HG03354 (cell line): ENCODE measurements at regions not wholly inside any gene's neighbourhood (a gene's known extent, or its start where the extent isn't known, plus 50 kb on each side); places are given as distances from the start of the nearest gene placed in this dataset.
"Not testable (repeated sequence)": the region's sequence is repeated elsewhere in the genome, so short reads cannot be mapped to it uniquely, and the experiment has no call there.

Experiments
- ATAC-seq: cut with Tn5 transposase; IDR thresholded peaks from one replicate; pipeline ENCODE4 v1.9.1; 2021; ENCODE audit warnings: mild to moderate bottlenecking; ENCODE audit not compliant: unreplicated experiment, poor library complexity, severe bottlenecking

- no peak for ATAC-seq
Observed at GRCh38 chr2:104904889-104905288, 51.0 kb downstream of the POU3F3 start.

- no peak for ATAC-seq
Observed at GRCh38 chr2:104909317-104909716, 55.4 kb downstream of the POU3F3 start.

GRCh38 chr2:104914509-104914908 is 60.6 kb downstream of the POU3F3 start:
- no peak for ATAC-seq

- no peak for ATAC-seq
Observed at GRCh38 chr2:104915107-104915793, 61.3 kb downstream of the POU3F3 start.

- ATAC-seq: no peak
Observed at GRCh38 chr2:104919127-104919526, 65.2 kb downstream of the POU3F3 start.

GRCh38 chr2:104923665-104924064 is 69.8 kb downstream of the POU3F3 start:
- no peak for ATAC-seq

GRCh38 chr2:104929663-104930062 is 75.7 kb downstream of the POU3F3 start:
- no peak for ATAC-seq

GRCh38 chr2:104930732-104931131 is 76.8 kb downstream of the POU3F3 start:
- ATAC-seq: no peak

- ATAC-seq: no peak
Observed at GRCh38 chr2:104932243-104932642, 78.3 kb downstream of the POU3F3 start.

GRCh38 chr2:104933151-104933917 is 79.4 kb downstream of the POU3F3 start:
- no peak for ATAC-seq

- no peak for ATAC-seq
Observed at GRCh38 chr2:104936527-104936926, 82.6 kb downstream of the POU3F3 start.

- ATAC-seq: peak; percentile 93
Observed at GRCh38 chr2:104938231-104938941, 84.5 kb downstream of the POU3F3 start.

- ATAC-seq: no peak
Observed at GRCh38 chr2:104939570-104940217, 85.8 kb downstream of the POU3F3 start.

- no peak for ATAC-seq
Observed at GRCh38 chr2:104944495-104944894, 90.6 kb downstream of the POU3F3 start.

GRCh38 chr2:104945121-104945520 is 91.2 kb downstream of the POU3F3 start:
- no peak for ATAC-seq

- ATAC-seq: no peak
Observed at GRCh38 chr2:104945866-104946265, 92.0 kb downstream of the POU3F3 start.

- not testable (repeated sequence) for ATAC-seq
Observed at GRCh38 chr2:104947456-104947855, 90.4 kb upstream of the MRPS9 start.

GRCh38 chr2:104952976-104953375 is 84.9 kb upstream of the MRPS9 start:
- no peak for ATAC-seq

GRCh38 chr2:104965900-104966299 is 72.0 kb upstream of the MRPS9 start:
- no peak for ATAC-seq

- no peak for ATAC-seq
Observed at GRCh38 chr2:104969564-104969963, 68.3 kb upstream of the MRPS9 start.
